ENCODE measurements at regions not wholly inside any gene's neighbourhood (a gene's known extent, or its start where the extent isn't known, plus 50 kb on each side); places are given as distances from the start of the nearest gene placed in this dataset.

GRCh38 chr10:78506614-78507013 lies 473.0 kb downstream of the RPS24 start:
- TF ChIP-seq CTCF (IDR thresholded peaks at IDR 0.05): no peak
- no peak for ATAC-seq (ENCODE audit: insufficient number of reproducible peaks, low FRiP score, low read depth)

GRCh38 chr10:78507510-78508160 lies 474.0 kb downstream of the RPS24 start:
- DNase-seq (ENCODE audit: low spot score) (no peak), ATAC-seq (ENCODE audit: insufficient number of reproducible peaks, low FRiP score, low read depth) (no peak)
- no peaks in the 10 kb centered on the region for H3K27me3 ChIP-seq (replicated peaks; ENCODE audit: insufficient read depth)
- no peak overlapping the region for H3K4me3 ChIP-seq
- H3K4me1 ChIP-seq (ENCODE audit: control insufficient read depth in 1 of 2, low read depth in 2 of 2): peaks cover 0 to 14% of the 10 kb centered on the region in 2 donors
- H3K27ac ChIP-seq: no peak overlapping the region
- no peak for TF ChIP-seq CTCF (IDR thresholded peaks at IDR 0.05)
- H3K9me3 ChIP-seq: no peaks in the 10 kb centered on the region
- no peaks in the 10 kb centered on the region for H3K36me3 ChIP-seq

More at GRCh38 chr10:78506614-78507013, 473.0 kb downstream of the RPS24 start:
- Histone ChIP-seq H3K4me3 (no peak overlapping the region), H3K27ac (no peak overlapping the region), H3K9me3 (no peaks in the 10 kb centered on the region), H3K27me3 (replicated peaks; ENCODE audit: insufficient read depth) (no peaks in the 10 kb centered on the region), H3K36me3 (no peaks in the 10 kb centered on the region), H3K4me1 (ENCODE audit: control insufficient read depth in 1 of 2, low read depth in 2 of 2) (peaks cover 0 to 14% of the 10 kb centered on the region in 2 donors)
- DNase-seq (ENCODE audit: low spot score): no peak

- TF ChIP-seq CTCF (IDR thresholded peaks at IDR 0.05): no peak
- DNase-seq (ENCODE audit: low spot score): no peak
- no peak overlapping the region for H3K4me3 ChIP-seq
- no peaks in the 10 kb centered on the region for H3K9me3 ChIP-seq
- H3K36me3 ChIP-seq: no peaks in the 10 kb centered on the region
- ATAC-seq (ENCODE audit: insufficient number of reproducible peaks, low FRiP score, low read depth): no peak
- H3K27me3 ChIP-seq (replicated peaks; ENCODE audit: insufficient read depth): no peaks in the 10 kb centered on the region
- H3K27ac ChIP-seq: no peak overlapping the region
- H3K4me1 ChIP-seq (ENCODE audit: control insufficient read depth in 1 of 2, low read depth in 2 of 2): peaks cover 0 to 23% of the 10 kb centered on the region in 2 donors
Measured at GRCh38 chr10:78508955-78509748, 475.5 kb downstream of the RPS24 start.

GRCh38 chr10:78510566-78511323 lies 477.1 kb downstream of the RPS24 start:
- DNase-seq (ENCODE audit: low spot score): no peak
- no peak for TF ChIP-seq CTCF (IDR thresholded peaks at IDR 0.05)
- no peak for ATAC-seq (ENCODE audit: insufficient number of reproducible peaks, low FRiP score, low read depth)
- no peak overlapping the region for H3K27ac ChIP-seq
- no peaks in the 10 kb centered on the region for H3K36me3 ChIP-seq
- peaks cover 10 to 39% of the 10 kb centered on the region in 2 donors for H3K4me1 ChIP-seq (ENCODE audit: control insufficient read depth in 1 of 2, low read depth in 2 of 2)
- H3K9me3 ChIP-seq: no peaks in the 10 kb centered on the region
- H3K27me3 ChIP-seq (replicated peaks; ENCODE audit: insufficient read depth): no peaks in the 10 kb centered on the region
- H3K4me3 ChIP-seq: no peak overlapping the region

All from thoracic aorta (tissue), 2 donors.